ENCODE measurements at regions not wholly inside any gene's neighbourhood (a gene's known extent, or its start where the extent isn't known, plus 50 kb on each side); places are given as distances from the start of the nearest gene placed in this dataset.

DNA sequence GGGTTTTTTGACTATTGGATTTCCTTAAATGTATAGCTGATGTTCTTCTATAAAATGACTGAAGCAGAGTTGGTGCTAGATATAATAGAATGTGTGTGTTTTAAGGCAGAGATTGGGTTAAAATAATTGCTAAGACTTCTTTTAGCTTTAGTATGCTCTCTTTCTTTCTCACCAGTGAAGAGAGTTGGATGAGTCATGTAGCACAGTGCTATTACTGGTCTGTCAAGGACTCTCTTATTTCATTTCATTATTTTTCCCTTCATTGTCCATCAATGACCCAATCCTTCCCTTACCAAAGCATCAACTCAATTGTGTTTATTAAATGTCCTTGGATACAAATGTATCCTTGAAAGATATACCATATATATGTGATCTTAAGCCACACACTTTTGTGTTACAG lies 268.9 kb downstream of the IRS2 start:
- no peak for DNase-seq (ENCODE audit: low spot score)
- H3K27ac ChIP-seq = no peak overlapping the region
- ChIA-PET POLR2A (ENCODE audit: low non-redundant PET) (no interaction called here), CTCF (interaction anchor here (0.6 kb wide), 1 partner anchor 226 kb away, joined by 3 read pairs; no protein-coding TSS in a partner anchor)
- TF ChIP-seq, protein P1, sequence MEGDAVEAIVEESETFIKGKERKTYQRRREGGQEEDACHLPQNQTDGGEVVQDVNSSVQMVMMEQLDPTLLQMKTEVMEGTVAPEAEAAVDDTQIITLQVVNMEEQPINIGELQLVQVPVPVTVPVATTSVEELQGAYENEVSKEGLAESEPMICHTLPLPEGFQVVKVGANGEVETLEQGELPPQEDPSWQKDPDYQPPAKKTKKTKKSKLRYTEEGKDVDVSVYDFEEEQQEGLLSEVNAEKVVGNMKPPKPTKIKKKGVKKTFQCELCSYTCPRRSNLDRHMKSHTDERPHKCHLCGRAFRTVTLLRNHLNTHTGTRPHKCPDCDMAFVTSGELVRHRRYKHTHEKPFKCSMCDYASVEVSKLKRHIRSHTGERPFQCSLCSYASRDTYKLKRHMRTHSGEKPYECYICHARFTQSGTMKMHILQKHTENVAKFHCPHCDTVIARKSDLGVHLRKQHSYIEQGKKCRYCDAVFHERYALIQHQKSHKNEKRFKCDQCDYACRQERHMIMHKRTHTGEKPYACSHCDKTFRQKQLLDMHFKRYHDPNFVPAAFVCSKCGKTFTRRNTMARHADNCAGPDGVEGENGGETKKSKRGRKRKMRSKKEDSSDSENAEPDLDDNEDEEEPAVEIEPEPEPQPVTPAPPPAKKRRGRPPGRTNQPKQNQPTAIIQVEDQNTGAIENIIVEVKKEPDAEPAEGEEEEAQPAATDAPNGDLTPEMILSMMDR (conservative IDR thresholded peaks at IDR 0.05; ENCODE audit: low read depth) = no peak

DNA sequence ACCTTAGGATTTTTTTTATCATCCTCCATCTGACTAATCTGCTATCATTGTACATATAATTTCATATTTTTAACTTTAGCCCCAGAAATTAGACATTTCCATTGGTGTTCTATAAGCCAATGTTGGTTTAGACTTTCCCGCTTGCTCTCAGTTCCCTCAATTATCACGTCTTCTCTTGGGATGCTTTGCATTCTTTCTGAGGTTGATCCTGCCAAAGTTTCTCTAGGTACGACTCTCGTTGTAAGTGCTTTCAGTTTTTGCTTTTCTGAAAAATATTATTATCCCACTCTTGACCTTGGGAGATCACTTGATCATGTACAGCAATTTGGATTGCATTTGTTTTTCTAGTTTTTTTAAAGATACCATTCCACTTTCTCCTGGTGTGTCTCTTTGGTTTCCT lies 270.2 kb downstream of the IRS2 start:
- ChIA-PET CTCF (interaction anchor here (0.5 kb wide), 1 partner anchor 175 kb away, joined by 3 read pairs; no protein-coding TSS in a partner anchor), POLR2A (ENCODE audit: low non-redundant PET) (no interaction called here)
- TF ChIP-seq, protein P1 (conservative IDR thresholded peaks at IDR 0.05; ENCODE audit: low read depth) = no peak
- H3K27ac ChIP-seq = no peak overlapping the region
- no peak for DNase-seq (ENCODE audit: low spot score)

- H3K27ac ChIP-seq = no peak overlapping the region
- TF ChIP-seq, protein P1 (conservative IDR thresholded peaks at IDR 0.05; ENCODE audit: low read depth) = no peak
- CTCF ChIA-PET = no interaction called here
- POLR2A ChIA-PET (ENCODE audit: low non-redundant PET) = no interaction called here
- no peak for DNase-seq (ENCODE audit: low spot score)
These were observed 276.4 kb downstream of the IRS2 start for GRCh38 chr13:109510013-109510412.

- DNase-seq (ENCODE audit: low spot score) = peak; percentile 30
- ChIA-PET POLR2A (ENCODE audit: low non-redundant PET) (no interaction called here), CTCF (no interaction called here)
- TF ChIP-seq, protein P1 (conservative IDR thresholded peaks at IDR 0.05; ENCODE audit: low read depth) = no peak
- H3K27ac ChIP-seq = no peak overlapping the region
These were observed 277.1 kb downstream of the IRS2 start for GRCh38 chr13:109509154-109509900.

DNA sequence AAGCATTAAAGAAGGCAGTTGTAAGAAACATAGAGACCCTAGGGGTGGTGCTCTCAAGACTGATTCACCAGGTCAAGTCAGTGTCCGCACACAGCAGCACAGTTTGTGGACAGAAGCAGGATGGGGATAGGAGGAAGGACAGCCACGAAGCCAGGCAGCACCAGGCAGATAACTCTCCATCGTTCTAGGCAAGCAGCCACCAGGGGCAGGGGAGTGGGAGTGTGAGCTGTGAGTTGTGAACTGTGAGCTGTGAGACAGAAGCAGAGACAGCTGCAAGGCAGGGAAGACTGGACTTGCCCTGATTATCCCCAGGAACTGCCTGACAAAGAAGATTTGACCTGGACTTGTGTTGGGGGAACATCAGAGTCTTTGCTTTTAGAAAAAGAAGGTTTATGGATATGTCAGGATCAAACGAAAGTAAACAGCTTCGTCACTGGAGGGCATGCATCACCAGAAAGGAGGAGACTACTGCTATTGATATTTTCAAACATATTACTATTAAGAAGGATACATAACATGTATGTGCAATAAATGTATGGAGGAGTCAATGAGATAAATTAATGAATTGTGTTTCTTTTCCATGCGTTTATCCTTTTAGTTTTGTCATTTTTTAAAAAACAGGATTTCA lies 286.1 kb downstream of the IRS2 start:
- ChIA-PET POLR2A (ENCODE audit: low non-redundant PET) (no interaction called here), CTCF (no interaction called here)
- no peak for DNase-seq (ENCODE audit: low spot score)

GRCh38 chr13:109497917-109498316 lies 288.5 kb downstream of the IRS2 start:
- CTCF ChIA-PET = interaction anchor here (0.6 kb wide), 2 partner anchors 14 to 582 kb away, joined by 3 to 4 read pairs; no protein-coding TSS in a partner anchor
- no peak for DNase-seq (ENCODE audit: low spot score)
- POLR2A ChIA-PET (ENCODE audit: low non-redundant PET) = no interaction called here

More for the DNA sequence above, 286.1 kb downstream of the IRS2 start:
- no peak overlapping the region for H3K27ac ChIP-seq
- TF ChIP-seq, protein P1 (conservative IDR thresholded peaks at IDR 0.05; ENCODE audit: low read depth) = no peak

More at GRCh38 chr13:109497917-109498316, 288.5 kb downstream of the IRS2 start:
- TF ChIP-seq, protein P1 (conservative IDR thresholded peaks at IDR 0.05; ENCODE audit: low read depth) = no peak
- H3K27ac ChIP-seq = no peak overlapping the region
